ENCODE measurements at regions not wholly inside any gene's neighbourhood (a gene's known extent, or its start where the extent isn't known, plus 50 kb on each side); places are given as distances from the start of the nearest gene placed in this dataset.

- no peaks in the 10 kb centered on the region for H3K79me2 ChIP-seq (ENCODE audit: control insufficient read depth, insufficient read depth, low read length, poor library complexity)
- peaks cover 2% of the 10 kb centered on the region for H3K79me1 ChIP-seq (ENCODE audit: low read length)
- no peak overlapping the region for H3K4me3 ChIP-seq (ENCODE audit: low read depth, low read length)
- peak; percentile 44 to 53 for DNase-seq
- no CpG with 5 or more reads among the region's 7 CpGs for WGBS (ENCODE audit: extremely low coverage, insufficient coverage, insufficient read length)
- no peak overlapping the region for H3K4ac ChIP-seq (ENCODE audit: low read depth, low read length)
- no peak overlapping the region for H2BK12ac ChIP-seq (ENCODE audit: low read length)
- no peak overlapping the region for H2AK5ac ChIP-seq (ENCODE audit: low read length)
- H3K9ac ChIP-seq (ENCODE audit: low read length) = no peak overlapping the region
- no peaks in the 10 kb centered on the region for H3K9me3 ChIP-seq (ENCODE audit: insufficient read depth, low read depth, low read length)
- H3K27ac ChIP-seq (ENCODE audit: low read depth, low read length) = peak overlapping the region; percentile 8
- no peaks in the 10 kb centered on the region for H3K36me3 ChIP-seq (ENCODE audit: control insufficient read depth in 1 of 2, insufficient read depth in 2 of 2, low read length in 2 of 2)
- no peak overlapping the region for H3K23ac ChIP-seq (ENCODE audit: low read length)
- peaks cover 0 to 4% of the 10 kb centered on the region in 2 experiments for H3K4me1 ChIP-seq (ENCODE audit: control insufficient read depth in 1 of 2, insufficient read depth in 2 of 2, low read length in 2 of 2)
- no peak overlapping the region for H3K14ac ChIP-seq (ENCODE audit: low read length)
- no peak overlapping the region for H3K18ac ChIP-seq (ENCODE audit: low read length)
- no peak overlapping the region for H2AFZ ChIP-seq (ENCODE audit: insufficient read depth, low read length, poor library complexity)
- no peak overlapping the region for H2BK120ac ChIP-seq (ENCODE audit: insufficient read depth, low read length, poor library complexity)
- H4K91ac ChIP-seq (ENCODE audit: low read depth, low read length) = no peak overlapping the region
- H4K12ac ChIP-seq (ENCODE audit: low read depth, low read length) = no peak overlapping the region
- no peak overlapping the region for H4K8ac ChIP-seq (ENCODE audit: low read depth, low read length)
- no peaks in the 10 kb centered on the region for H3K27me3 ChIP-seq (ENCODE audit: insufficient read depth, low read length)
- no peak overlapping the region for H2BK5ac ChIP-seq (ENCODE audit: low read depth, low read length, poor library complexity)
- H3K4me2 ChIP-seq (ENCODE audit: low read length) = no peak overlapping the region
These were observed 568.0 kb upstream of the KLF4 start for GRCh38 chr9:108057421-108058134.

GRCh38 chr9:108056805-108057386 is 567.3 kb upstream of the KLF4 start:
- DNase-seq = peak in 1 of 2 donors; percentile 6
- no peak overlapping the region for H3K23ac ChIP-seq (ENCODE audit: low read length)
- no peak overlapping the region for H2BK5ac ChIP-seq (ENCODE audit: low read depth, low read length, poor library complexity)
- no peak overlapping the region for H2BK12ac ChIP-seq (ENCODE audit: low read length)
- H3K4ac ChIP-seq (ENCODE audit: low read depth, low read length) = no peak overlapping the region
- H2AK5ac ChIP-seq (ENCODE audit: low read length) = no peak overlapping the region
- no peaks in the 10 kb centered on the region for H3K79me2 ChIP-seq (ENCODE audit: control insufficient read depth, insufficient read depth, low read length, poor library complexity)
- no peak overlapping the region for H4K12ac ChIP-seq (ENCODE audit: low read depth, low read length)
- H3K4me1 ChIP-seq (ENCODE audit: control insufficient read depth in 1 of 2, insufficient read depth in 2 of 2, low read length in 2 of 2) = peaks cover 0 to 4% of the 10 kb centered on the region in 2 experiments
- H3K27ac ChIP-seq (ENCODE audit: low read depth, low read length) = no peak overlapping the region
- no peak overlapping the region for H3K18ac ChIP-seq (ENCODE audit: low read length)
- H3K4me2 ChIP-seq (ENCODE audit: low read length) = no peak overlapping the region
- H4K91ac ChIP-seq (ENCODE audit: low read depth, low read length) = no peak overlapping the region
- H3K36me3 ChIP-seq (ENCODE audit: control insufficient read depth in 1 of 2, insufficient read depth in 2 of 2, low read length in 2 of 2) = no peaks in the 10 kb centered on the region
- H3K79me1 ChIP-seq (ENCODE audit: low read length) = peaks cover 2% of the 10 kb centered on the region
- no peak overlapping the region for H2BK120ac ChIP-seq (ENCODE audit: insufficient read depth, low read length, poor library complexity)
- no peaks in the 10 kb centered on the region for H3K27me3 ChIP-seq (ENCODE audit: insufficient read depth, low read length)
- no peak overlapping the region for H4K8ac ChIP-seq (ENCODE audit: low read depth, low read length)
- H2AFZ ChIP-seq (ENCODE audit: insufficient read depth, low read length, poor library complexity) = no peak overlapping the region
- no peak overlapping the region for H3K4me3 ChIP-seq (ENCODE audit: low read depth, low read length)
- WGBS (ENCODE audit: extremely low coverage, insufficient coverage, insufficient read length) = no CpG with 5 or more reads among the region's 1 CpG
- H3K9ac ChIP-seq (ENCODE audit: low read length) = no peak overlapping the region
- no peaks in the 10 kb centered on the region for H3K9me3 ChIP-seq (ENCODE audit: insufficient read depth, low read depth, low read length)
- no peak overlapping the region for H3K14ac ChIP-seq (ENCODE audit: low read length)

GRCh38 chr9:108056084-108056804 is 566.7 kb upstream of the KLF4 start:
- no peak overlapping the region for H4K91ac ChIP-seq (ENCODE audit: low read depth, low read length)
- H3K79me1 ChIP-seq (ENCODE audit: low read length) = peaks cover 2% of the 10 kb centered on the region
- no peak overlapping the region for H2AFZ ChIP-seq (ENCODE audit: insufficient read depth, low read length, poor library complexity)
- H3K79me2 ChIP-seq (ENCODE audit: control insufficient read depth, insufficient read depth, low read length, poor library complexity) = no peaks in the 10 kb centered on the region
- H3K18ac ChIP-seq (ENCODE audit: low read length) = no peak overlapping the region
- H4K12ac ChIP-seq (ENCODE audit: low read depth, low read length) = no peak overlapping the region
- no peak overlapping the region for H3K14ac ChIP-seq (ENCODE audit: low read length)
- H2BK120ac ChIP-seq (ENCODE audit: insufficient read depth, low read length, poor library complexity) = no peak overlapping the region
- no peak overlapping the region for H3K27ac ChIP-seq (ENCODE audit: low read depth, low read length)
- H3K27me3 ChIP-seq (ENCODE audit: insufficient read depth, low read length) = no peaks in the 10 kb centered on the region
- no peak overlapping the region for H2AK5ac ChIP-seq (ENCODE audit: low read length)
- H3K36me3 ChIP-seq (ENCODE audit: control insufficient read depth in 1 of 2, insufficient read depth in 2 of 2, low read length in 2 of 2) = no peaks in the 10 kb centered on the region
- no peak overlapping the region for H3K23ac ChIP-seq (ENCODE audit: low read length)
- H2BK5ac ChIP-seq (ENCODE audit: low read depth, low read length, poor library complexity) = no peak overlapping the region
- WGBS (ENCODE audit: extremely low coverage, insufficient coverage, insufficient read length) = no CpG with 5 or more reads among the region's 6 CpGs
- no peak overlapping the region for H4K8ac ChIP-seq (ENCODE audit: low read depth, low read length)
- H3K4me2 ChIP-seq (ENCODE audit: low read length) = no peak overlapping the region
- no peak overlapping the region for H3K4me3 ChIP-seq (ENCODE audit: low read depth, low read length)
- H3K4ac ChIP-seq (ENCODE audit: low read depth, low read length) = no peak overlapping the region
- no peak overlapping the region for H2BK12ac ChIP-seq (ENCODE audit: low read length)
- DNase-seq = no peak
- no peak overlapping the region for H3K9ac ChIP-seq (ENCODE audit: low read length)
- peaks cover 0 to 4% of the 10 kb centered on the region in 2 experiments for H3K4me1 ChIP-seq (ENCODE audit: control insufficient read depth in 1 of 2, insufficient read depth in 2 of 2, low read length in 2 of 2)
- no peaks in the 10 kb centered on the region for H3K9me3 ChIP-seq (ENCODE audit: insufficient read depth, low read depth, low read length)

GRCh38 chr9:108054131-108054630 is 564.6 kb upstream of the KLF4 start:
- Histone ChIP-seq H3K4me2 (ENCODE audit: low read length) (no peak overlapping the region), H3K79me1 (ENCODE audit: low read length) (peaks cover 2% of the 10 kb centered on the region), H3K9me3 (ENCODE audit: insufficient read depth, low read depth, low read length) (no peaks in the 10 kb centered on the region), H3K14ac (ENCODE audit: low read length) (no peak overlapping the region), H4K8ac (ENCODE audit: low read depth, low read length) (no peak overlapping the region), H3K4me3 (ENCODE audit: low read depth, low read length) (no peak overlapping the region), H4K91ac (ENCODE audit: low read depth, low read length) (no peak overlapping the region), H3K79me2 (ENCODE audit: control insufficient read depth, insufficient read depth, low read length, poor library complexity) (no peaks in the 10 kb centered on the region), H3K18ac (ENCODE audit: low read length) (no peak overlapping the region), H2BK5ac (ENCODE audit: low read depth, low read length, poor library complexity) (no peak overlapping the region), H2AK5ac (ENCODE audit: low read length) (no peak overlapping the region), H2AFZ (ENCODE audit: insufficient read depth, low read length, poor library complexity) (no peak overlapping the region), H3K4me1 (ENCODE audit: control insufficient read depth in 1 of 2, insufficient read depth in 2 of 2, low read length in 2 of 2) (peaks cover 0 to 4% of the 10 kb centered on the region in 2 experiments), H3K9ac (ENCODE audit: low read length) (no peak overlapping the region), H2BK120ac (ENCODE audit: insufficient read depth, low read length, poor library complexity) (no peak overlapping the region), H3K4ac (ENCODE audit: low read depth, low read length) (no peak overlapping the region), H3K27ac (ENCODE audit: low read depth, low read length) (no peak overlapping the region), H4K12ac (ENCODE audit: low read depth, low read length) (no peak overlapping the region), H3K36me3 (ENCODE audit: control insufficient read depth in 1 of 2, insufficient read depth in 2 of 2, low read length in 2 of 2) (no peaks in the 10 kb centered on the region), H3K23ac (ENCODE audit: low read length) (no peak overlapping the region), H2BK12ac (ENCODE audit: low read length) (no peak overlapping the region), H3K27me3 (ENCODE audit: insufficient read depth, low read length) (no peaks in the 10 kb centered on the region)
- no CpG with 5 or more reads among the region's 3 CpGs for WGBS (ENCODE audit: extremely low coverage, insufficient coverage, insufficient read length)
- DNase-seq = no peak
